Suprapubic skin (tissue), 4 donors: ENCODE measurements at regions not wholly inside any gene's neighbourhood (a gene's known extent, or its start where the extent isn't known, plus 50 kb on each side); places are given as distances from the start of the nearest gene placed in this dataset.
"Not testable (repeated sequence)": the region's sequence is repeated elsewhere in the genome, so short reads cannot be mapped to it uniquely, and the experiment has no call there.

Experiments
- DNase-seq, 2 donors: peaks; one replicate each; pipeline ENCODE4 v3.0.0-alpha.2; 2019; ENCODE audit warnings: low spot score in 2 of 2
- H3K27ac ChIP-seq: fragments of 200-600 bp; sonication (generic); one replicate; pipeline ENCODE4 v1.5.1; 2019
- H3K27me3 ChIP-seq: fragments of 200-600 bp; sonication (generic); one replicate; pipeline ENCODE4 v1.5.1; 2019
- H3K36me3 ChIP-seq: fragments of 200-600 bp; sonication (generic); one replicate; pipeline ENCODE4 v1.5.1; 2019
- H3K4me1 ChIP-seq: fragments of 200-600 bp; sonication (generic); one replicate; pipeline ENCODE4 v1.5.1; 2019
- H3K4me3 ChIP-seq: fragments of 200-600 bp; sonication (generic); one replicate; pipeline ENCODE4 v1.5.1; 2019; ENCODE audit warnings: mild to moderate bottlenecking
- H3K9me3 ChIP-seq: fragments of 200-600 bp; sonication (generic); one replicate; pipeline ENCODE4 v1.5.1; 2019
- CTCF ChIP-seq, 2 donors: fragments of 200-600 bp in 1 of 2; fragments of 450-650 bp in 1 of 2; sonication (generic) in 1 of 2; IDR thresholded peaks; one replicate each; pipeline ENCODE4 v1.5.1; 2016 to 2019; ENCODE audit warnings: antibody characterized with exemption in 2 of 2, mild to moderate bottlenecking in 1 of 2, moderate library complexity in 1 of 2
- EP300 ChIP-seq: sonication (generic); formaldehyde crosslinking; IDR thresholded peaks from one replicate; pipeline ENCODE4 v1.6.1; 2017; ENCODE audit warnings: antibody characterized with exemption
- POLR2A ChIP-seq, 2 donors: fragments of 450-650 bp; IDR thresholded peaks; one replicate each; pipeline ENCODE4 v1.6.1; 2017; ENCODE audit warnings: antibody characterized with exemption in 2 of 2, mild to moderate bottlenecking in 2 of 2, moderate library complexity in 2 of 2
- POLR2AphosphoS5 ChIP-seq, 3 donors: sonication (generic); formaldehyde crosslinking; IDR thresholded peaks; one replicate each; pipeline ENCODE4 v1.6.1; 2017; ENCODE audit warnings: antibody characterized with exemption in 3 of 3
- WGBS: methylation state at CpG from one replicate; pipeline ENCODE4 v1.1.5; 2018; 5-methylcytosine and 5-hydroxymethylcytosine counted together

- H3K27ac ChIP-seq: no peak overlapping the region
- no peak overlapping the region for H3K4me3 ChIP-seq
- no peak for DNase-seq
- TF ChIP-seq CTCF (IDR thresholded peaks at IDR 0.05) (no peak), POLR2A (IDR thresholded peaks at IDR 0.05) (no peak), POLR2AphosphoS5 (IDR thresholded peaks at IDR 0.05) (no peak), EP300 (no peak)
- H3K4me1 ChIP-seq: no peaks in the 10 kb centered on the region
- H3K9me3 ChIP-seq: no peaks in the 10 kb centered on the region
- no peaks in the 10 kb centered on the region for H3K36me3 ChIP-seq
- WGBS: 90% methylated on average over 4 of the region's 4 CpGs
- no peaks in the 10 kb centered on the region for H3K27me3 ChIP-seq
These were observed 291.8 kb upstream of the ERCC4 start for GRCh38 chr16:13628156-13628555.

- no peak for TF ChIP-seq EP300
- no peak for TF ChIP-seq POLR2AphosphoS5 (IDR thresholded peaks at IDR 0.05)
- no peak for TF ChIP-seq CTCF (IDR thresholded peaks at IDR 0.05)
- no peak for TF ChIP-seq POLR2A (IDR thresholded peaks at IDR 0.05)
- Histone ChIP-seq H3K4me3 (no peak overlapping the region), H3K9me3 (no peaks in the 10 kb centered on the region), H3K4me1 (no peaks in the 10 kb centered on the region), H3K36me3 (no peaks in the 10 kb centered on the region), H3K27ac (no peak overlapping the region), H3K27me3 (no peaks in the 10 kb centered on the region)
- 69% methylated on average over 2 of the region's 2 CpGs for WGBS
- DNase-seq: no peak
These were observed 290.2 kb upstream of the ERCC4 start for GRCh38 chr16:13629704-13630103.

- Histone ChIP-seq H3K27ac (no peak overlapping the region), H3K27me3 (no peaks in the 10 kb centered on the region), H3K4me1 (no peaks in the 10 kb centered on the region), H3K4me3 (no peak overlapping the region), H3K9me3 (no peaks in the 10 kb centered on the region), H3K36me3 (no peaks in the 10 kb centered on the region)
- WGBS: 55% methylated on average over 5 of the region's 5 CpGs
- TF ChIP-seq POLR2AphosphoS5 (IDR thresholded peaks at IDR 0.05) (no peak), POLR2A (IDR thresholded peaks at IDR 0.05) (no peak), EP300 (no peak), CTCF (IDR thresholded peaks at IDR 0.05) (no peak)
- no peak for DNase-seq
These were observed 289.6 kb upstream of the ERCC4 start for GRCh38 chr16:13630374-13630773.

GRCh38 chr16:13631213-13631767, 288.7 kb upstream of the ERCC4 start:
- no peak overlapping the region for H3K4me3 ChIP-seq
- H3K4me1 ChIP-seq: no peaks in the 10 kb centered on the region
- no peak for DNase-seq
- H3K36me3 ChIP-seq: no peaks in the 10 kb centered on the region
- H3K27ac ChIP-seq: no peak overlapping the region
- WGBS: 53% methylated on average over 2 of the region's 2 CpGs
- H3K9me3 ChIP-seq: no peaks in the 10 kb centered on the region
- no peak for TF ChIP-seq POLR2AphosphoS5 (IDR thresholded peaks at IDR 0.05)
- TF ChIP-seq CTCF (IDR thresholded peaks at IDR 0.05): no peak
- H3K27me3 ChIP-seq: no peaks in the 10 kb centered on the region

GRCh38 chr16:13631916-13632315, 288.0 kb upstream of the ERCC4 start:
- H3K36me3 ChIP-seq: no peaks in the 10 kb centered on the region
- H3K27me3 ChIP-seq: no peaks in the 10 kb centered on the region
- no peak overlapping the region for H3K27ac ChIP-seq
- DNase-seq: no peak
- WGBS: 55% methylated on average over 4 of the region's 4 CpGs
- no peaks in the 10 kb centered on the region for H3K9me3 ChIP-seq
- TF ChIP-seq POLR2A (IDR thresholded peaks at IDR 0.05) (no peak), CTCF (IDR thresholded peaks at IDR 0.05) (no peak), EP300 (no peak), POLR2AphosphoS5 (IDR thresholded peaks at IDR 0.05) (no peak)
- no peaks in the 10 kb centered on the region for H3K4me1 ChIP-seq
- H3K4me3 ChIP-seq: no peak overlapping the region

- H3K4me3 ChIP-seq, H3K27me3 ChIP-seq, H3K4me1 ChIP-seq, H3K36me3 ChIP-seq, H3K27ac ChIP-seq, DNase-seq, H3K9me3 ChIP-seq: not testable (repeated sequence)
- 73% methylated on average over 6 of the region's 6 CpGs for WGBS
These were observed 287.4 kb upstream of the ERCC4 start for GRCh38 chr16:13632504-13632903.
